A549 (cell line): ENCODE measurements at regions not wholly inside any gene's neighbourhood (a gene's known extent, or its start where the extent isn't known, plus 50 kb on each side); places are given as distances from the start of the nearest gene placed in this dataset.

Source experiments
- ATAC-seq, 2 experiments: fragments of 200-7000 bp in 1 of 2; fragments of >200 bp in 1 of 2; cut with Nextera tagmentation in 1 of 2; cut with Tn5 transposase in 1 of 2; 3 replicates each; pipeline versions ENCODE4 v1.8.0 to v1.9.1; 2018 to 2020; ENCODE audit warnings: mild to moderate bottlenecking in 1 of 2, moderate library complexity in 1 of 2
- CTCF ChIA-PET: fragments of 300-600 bp; sonication (Branson Sonifier 250); formaldehyde crosslinking; extraction: SDS; loops from one replicate; lab custom pipeline; 2021; ENCODE audit warnings: antibody characterized with exemption, inconsistent platforms; lab: Yijun Ruan, JAX
- POLR2A ChIA-PET: fragments of 350-600 bp; formaldehyde crosslinking; extraction: SDS; loops from one replicate; lab custom pipeline; 2021; ENCODE audit warnings: antibody characterized with exemption, inconsistent platforms; lab: Yijun Ruan, JAX
- DNase-seq, 2 experiments: peaks; one replicate each; pipeline versions ENCODE4 v3.0.0 to v3.0.0-alpha.2; 2011 to 2016; ENCODE audit warnings: low read depth in 1 of 2, low spot score in 1 of 2
- FAIRE-seq: peaks from 2 replicates; lab custom pipeline; 2011; peaks lifted over from hg19 to GRCh38; lab: Jason Lieb, UNC
- H3K27ac ChIP-seq, 2 experiments: fragments of >200 bp; sonication (Bioruptor Twin); formaldehyde crosslinking; 3 replicates each; pipeline ENCODE4 v1.5.1; 2016 to 2017
- H3K4me1 ChIP-seq: fragments of >200 bp; sonication (Bioruptor Twin); formaldehyde crosslinking; 3 replicates; pipeline ENCODE4 v1.6.1; 2016
- H3K4me2 ChIP-seq: fragments of >200 bp; sonication (Bioruptor Twin); formaldehyde crosslinking; 3 replicates; pipeline ENCODE4 v1.6.1; 2016
- H3K4me3 ChIP-seq: fragments of >200 bp; sonication (Bioruptor Twin); formaldehyde crosslinking; 3 replicates; pipeline ENCODE4 v1.5.1; 2016
- H3K9me3 ChIP-seq: fragments of >200 bp; sonication (Bioruptor Twin); formaldehyde crosslinking; 3 replicates; pipeline ENCODE4 v1.6.1; 2016
- BHLHE40 ChIP-seq: IDR thresholded peaks from 2 replicates; pipeline ENCODE4 v1.6.1; 2012; ENCODE audit warnings: low read depth, low read length, inconsistent platforms
- CBX2 ChIP-seq: fragments of 200-600 bp; sonication (generic); IDR thresholded peaks from 2 replicates; pipeline ENCODE4 v1.6.1; 2016; ENCODE audit warnings: low read depth, mild to moderate bottlenecking, borderline replicate concordance
- CEBPB ChIP-seq, 2 experiments: fragments of >200 bp in 1 of 2; sonication (Bioruptor Twin) in 1 of 2; formaldehyde crosslinking in 1 of 2; IDR thresholded peaks; 2 replicates each; pipeline ENCODE4 v1.6.1; 2012 to 2016
- EHF ChIP-seq: fragments of 250-450 bp; sonication (Bioruptor Pico); IDR thresholded peaks from 2 replicates; pipeline ENCODE4 v1.5.0; 2020; ENCODE audit warnings: mild to moderate bottlenecking
- EP300 ChIP-seq, 2 experiments: fragments of >200 bp; sonication (Bioruptor Twin); formaldehyde crosslinking; IDR thresholded peaks; 2 replicates in 1 of 2; 3 replicates in 1 of 2; pipeline ENCODE4 v1.6.1; 2016 to 2017
- ESRRA ChIP-seq: fragments of 150-350 bp; IDR thresholded peaks from 2 replicates; pipeline ENCODE4 v1.6.1; 2014; ENCODE audit warnings: mild to moderate bottlenecking, low read length, borderline replicate concordance
- FOSB ChIP-seq: fragments of 250-450 bp; sonication (Bioruptor Pico); IDR thresholded peaks from 2 replicates; pipeline ENCODE4 v1.5.0; 2020; ENCODE audit warnings: mild to moderate bottlenecking, moderate library complexity
- FOSL2 ChIP-seq, 2 experiments: fragments of 450-650 bp in 1 of 2; fragments of >200 bp in 1 of 2; sonication (Bioruptor Twin) in 1 of 2; formaldehyde crosslinking; IDR thresholded peaks; 2 replicates each; pipeline versions ENCODE4 v1.5.0 to v1.6.1; 2016 to 2020; ENCODE audit warnings: mild to moderate bottlenecking in 1 of 2, moderate library complexity in 1 of 2
- HEYL ChIP-seq: fragments of 250-450 bp; sonication (Bioruptor Pico); IDR thresholded peaks from 2 replicates; pipeline ENCODE4 v1.8.0; 2021; ENCODE audit warnings: mild to moderate bottlenecking, moderate library complexity
- JUN ChIP-seq, 2 experiments: fragments of >200 bp; sonication (Bioruptor Twin); formaldehyde crosslinking; IDR thresholded peaks; 2 replicates in 1 of 2; 3 replicates in 1 of 2; pipeline ENCODE4 v1.6.1; 2016 to 2017
- KDM1A ChIP-seq: fragments of 200-600 bp; sonication (generic); IDR thresholded peaks from 2 replicates; pipeline ENCODE4 v1.6.1; 2016; ENCODE audit warnings: low read depth, mild to moderate bottlenecking
- MAFK ChIP-seq: fragments of 450-650 bp; IDR thresholded peaks from 2 replicates; pipeline ENCODE4 v1.6.1; 2014; ENCODE audit not compliant: partially characterized antibody
- NPAS2 ChIP-seq: fragments of 250-450 bp; sonication (Bioruptor Pico); IDR thresholded peaks from 2 replicates; pipeline ENCODE4 v1.8.0; 2022; ENCODE audit warnings: mild to moderate bottlenecking, moderate library complexity, borderline replicate concordance
- NR3C1 ChIP-seq: fragments of >200 bp; sonication (Bioruptor Twin); formaldehyde crosslinking; IDR thresholded peaks from 3 replicates; pipeline ENCODE4 v1.6.1; 2017
- PHF8 ChIP-seq: fragments of 200-600 bp; sonication (generic); IDR thresholded peaks from 2 replicates; pipeline ENCODE4 v1.6.1; 2016; ENCODE audit warnings: low read depth, mild to moderate bottlenecking, antibody characterized with exemption, moderate library complexity, borderline replicate concordance
- POLR2AphosphoS2 ChIP-seq: conservative IDR thresholded peaks from 2 replicates; pipeline ENCODE4 v1.6.1; 2012; ENCODE audit warnings: low read length, improper control_type of control experiment, inconsistent platforms
- SMC3 ChIP-seq: fragments of >200 bp; sonication (Bioruptor Twin); formaldehyde crosslinking; IDR thresholded peaks from 3 replicates; pipeline ENCODE4 v1.6.1; 2018; ENCODE audit warnings: inconsistent platforms
- TFCP2L1 ChIP-seq: fragments of 250-450 bp; sonication (Bioruptor Pico); IDR thresholded peaks from 2 replicates; pipeline ENCODE4 v1.5.0; 2021; ENCODE audit warnings: mild to moderate bottlenecking
- ZNF302 ChIP-seq: fragments of 250-450 bp; sonication (Bioruptor Pico); IDR thresholded peaks from 2 replicates; pipeline ENCODE4 v1.9.0; 2021; ENCODE audit warnings: inconsistent platforms, mild to moderate bottlenecking, moderate library complexity
- ZSCAN20 ChIP-seq: fragments of 250-450 bp; sonication (Bioruptor Pico); IDR thresholded peaks from 2 replicates; pipeline ENCODE4 v1.8.0; 2022; ENCODE audit warnings: mild to moderate bottlenecking, moderate library complexity
- WGBS: methylation state at CpG from one replicate; pipeline ENCODE4 v1.1.6; 2017; ENCODE audit errors: missing lambda C conversion rate; 5-methylcytosine and 5-hydroxymethylcytosine counted together
- TF ChIP-seq, protein P1 (sequence below): fragments of 200-600 bp; sonication (generic); IDR thresholded peaks from 2 replicates; pipeline ENCODE4 v1.6.1; 2016; ENCODE audit warnings: antibody characterized with exemption, mild to moderate bottlenecking, moderate library complexity
- TF ChIP-seq, protein P2 (sequence below): fragments of 250-450 bp; sonication (Bioruptor Pico); IDR thresholded peaks from 2 replicates; pipeline ENCODE4 v1.5.0; 2020; ENCODE audit warnings: low read depth, mild to moderate bottlenecking, moderate library complexity
- TF ChIP-seq, protein P3 (sequence below): fragments of 150-350 bp; IDR thresholded peaks from 2 replicates; pipeline ENCODE4 v1.6.1; 2014; ENCODE audit warnings: low read depth, mild to moderate bottlenecking, low read length
- TF ChIP-seq, protein P4 (sequence below): fragments of 250-450 bp; sonication (Bioruptor Pico); IDR thresholded peaks from 2 replicates; pipeline ENCODE4 v1.5.0; 2021; ENCODE audit warnings: mild to moderate bottlenecking, moderate library complexity, borderline replicate concordance
- TF ChIP-seq, protein P5 (sequence below): fragments of >200 bp; sonication (Bioruptor Twin); formaldehyde crosslinking; IDR thresholded peaks from 2 replicates; pipeline ENCODE4 v1.6.1; 2016

DNA sequence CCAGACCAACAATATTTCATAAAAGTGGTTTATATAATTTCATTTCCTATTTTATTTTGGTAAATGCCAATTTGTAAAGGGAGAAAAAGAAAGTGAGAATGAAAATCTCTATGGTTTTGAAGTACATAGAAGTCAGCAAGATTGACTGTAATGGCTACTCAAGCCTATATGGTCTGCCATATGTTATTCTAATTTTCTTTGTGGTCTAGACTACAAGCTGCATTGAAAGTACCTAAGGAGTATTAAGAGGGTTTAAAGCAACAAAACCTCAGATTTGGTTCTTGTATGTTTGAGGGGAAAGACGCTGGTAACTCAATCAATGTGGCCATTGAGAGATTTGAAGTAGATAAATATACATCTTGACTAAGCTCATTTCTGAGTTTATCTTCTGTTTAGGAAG is 193.5 kb upstream of the EYA4 start:
- H3K4me3 ChIP-seq, result no peak overlapping the region
- POLR2A ChIA-PET, result no interaction called here
- FAIRE-seq, result no peak
- H3K4me2 ChIP-seq, result no peak overlapping the region
- CTCF ChIA-PET, result no interaction called here
- no peak for ATAC-seq
- 38% methylated on average over 1 of the region's 1 CpG for WGBS
- no peak overlapping the region for H3K27ac ChIP-seq
- no peak for DNase-seq
- TF ChIP-seq ZNF302 (CRISPR knock-in tag) (no peak), CBX2 (no peak), BHLHE40 (no peak), NR3C1 (no peak), MAFK (no peak), TFCP2L1 (CRISPR knock-in tag) (no peak), FOSL2 (IDR thresholded peaks at IDR 0.05) (no peak), FOSL2 (CRISPR knock-in tag; IDR thresholded peaks at IDR 0.05) (no peak), ESRRA (no peak), FOSB (no peak), POLR2AphosphoS2 (no peak), SMC3 (no peak), ZSCAN20 (CRISPR knock-in tag) (no peak), NPAS2 (CRISPR knock-in tag) (no peak), EP300 (IDR thresholded peaks at IDR 0.05) (no peak), HEYL (CRISPR knock-in tag) (no peak), EHF (CRISPR knock-in tag) (no peak)
- TF ChIP-seq, protein P1, sequence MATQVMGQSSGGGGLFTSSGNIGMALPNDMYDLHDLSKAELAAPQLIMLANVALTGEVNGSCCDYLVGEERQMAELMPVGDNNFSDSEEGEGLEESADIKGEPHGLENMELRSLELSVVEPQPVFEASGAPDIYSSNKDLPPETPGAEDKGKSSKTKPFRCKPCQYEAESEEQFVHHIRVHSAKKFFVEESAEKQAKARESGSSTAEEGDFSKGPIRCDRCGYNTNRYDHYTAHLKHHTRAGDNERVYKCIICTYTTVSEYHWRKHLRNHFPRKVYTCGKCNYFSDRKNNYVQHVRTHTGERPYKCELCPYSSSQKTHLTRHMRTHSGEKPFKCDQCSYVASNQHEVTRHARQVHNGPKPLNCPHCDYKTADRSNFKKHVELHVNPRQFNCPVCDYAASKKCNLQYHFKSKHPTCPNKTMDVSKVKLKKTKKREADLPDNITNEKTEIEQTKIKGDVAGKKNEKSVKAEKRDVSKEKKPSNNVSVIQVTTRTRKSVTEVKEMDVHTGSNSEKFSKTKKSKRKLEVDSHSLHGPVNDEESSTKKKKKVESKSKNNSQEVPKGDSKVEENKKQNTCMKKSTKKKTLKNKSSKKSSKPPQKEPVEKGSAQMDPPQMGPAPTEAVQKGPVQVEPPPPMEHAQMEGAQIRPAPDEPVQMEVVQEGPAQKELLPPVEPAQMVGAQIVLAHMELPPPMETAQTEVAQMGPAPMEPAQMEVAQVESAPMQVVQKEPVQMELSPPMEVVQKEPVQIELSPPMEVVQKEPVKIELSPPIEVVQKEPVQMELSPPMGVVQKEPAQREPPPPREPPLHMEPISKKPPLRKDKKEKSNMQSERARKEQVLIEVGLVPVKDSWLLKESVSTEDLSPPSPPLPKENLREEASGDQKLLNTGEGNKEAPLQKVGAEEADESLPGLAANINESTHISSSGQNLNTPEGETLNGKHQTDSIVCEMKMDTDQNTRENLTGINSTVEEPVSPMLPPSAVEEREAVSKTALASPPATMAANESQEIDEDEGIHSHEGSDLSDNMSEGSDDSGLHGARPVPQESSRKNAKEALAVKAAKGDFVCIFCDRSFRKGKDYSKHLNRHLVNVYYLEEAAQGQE, result no peak
- TF ChIP-seq, protein P2, sequence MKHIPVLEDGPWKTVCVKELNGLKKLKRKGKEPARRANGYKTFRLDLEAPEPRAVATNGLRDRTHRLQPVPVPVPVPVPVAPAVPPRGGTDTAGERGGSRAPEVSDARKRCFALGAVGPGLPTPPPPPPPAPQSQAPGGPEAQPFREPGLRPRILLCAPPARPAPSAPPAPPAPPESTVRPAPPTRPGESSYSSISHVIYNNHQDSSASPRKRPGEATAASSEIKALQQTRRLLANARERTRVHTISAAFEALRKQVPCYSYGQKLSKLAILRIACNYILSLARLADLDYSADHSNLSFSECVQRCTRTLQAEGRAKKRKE (CRISPR knock-in tag), result no peak
- TF ChIP-seq, protein P3, sequence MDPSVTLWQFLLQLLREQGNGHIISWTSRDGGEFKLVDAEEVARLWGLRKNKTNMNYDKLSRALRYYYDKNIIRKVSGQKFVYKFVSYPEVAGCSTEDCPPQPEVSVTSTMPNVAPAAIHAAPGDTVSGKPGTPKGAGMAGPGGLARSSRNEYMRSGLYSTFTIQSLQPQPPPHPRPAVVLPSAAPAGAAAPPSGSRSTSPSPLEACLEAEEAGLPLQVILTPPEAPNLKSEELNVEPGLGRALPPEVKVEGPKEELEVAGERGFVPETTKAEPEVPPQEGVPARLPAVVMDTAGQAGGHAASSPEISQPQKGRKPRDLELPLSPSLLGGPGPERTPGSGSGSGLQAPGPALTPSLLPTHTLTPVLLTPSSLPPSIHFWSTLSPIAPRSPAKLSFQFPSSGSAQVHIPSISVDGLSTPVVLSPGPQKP, result no peak
- H3K9me3 ChIP-seq, result no peaks in the 10 kb centered on the region
- H3K4me1 ChIP-seq, result no peaks in the 10 kb centered on the region

DNA sequence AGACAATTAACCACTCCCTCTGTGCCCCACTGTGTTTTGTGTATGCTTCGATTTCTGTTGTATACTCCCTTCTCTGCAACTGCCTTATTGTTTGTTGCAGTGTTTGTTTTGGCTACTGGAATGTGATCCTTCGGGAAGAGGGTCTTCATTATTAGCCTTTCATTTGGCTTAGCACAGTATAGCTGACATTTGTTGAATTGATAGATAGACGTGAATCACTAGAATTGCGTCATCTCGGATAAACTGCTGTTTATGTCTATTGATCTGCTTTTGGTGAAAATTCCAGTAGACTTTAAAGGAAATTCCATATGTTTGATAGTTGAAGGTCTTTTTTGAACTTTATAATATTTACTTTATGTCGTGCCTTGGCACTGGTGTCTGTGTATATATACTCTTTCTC is 189.9 kb upstream of the EYA4 start:
- TF ChIP-seq, protein P4, sequence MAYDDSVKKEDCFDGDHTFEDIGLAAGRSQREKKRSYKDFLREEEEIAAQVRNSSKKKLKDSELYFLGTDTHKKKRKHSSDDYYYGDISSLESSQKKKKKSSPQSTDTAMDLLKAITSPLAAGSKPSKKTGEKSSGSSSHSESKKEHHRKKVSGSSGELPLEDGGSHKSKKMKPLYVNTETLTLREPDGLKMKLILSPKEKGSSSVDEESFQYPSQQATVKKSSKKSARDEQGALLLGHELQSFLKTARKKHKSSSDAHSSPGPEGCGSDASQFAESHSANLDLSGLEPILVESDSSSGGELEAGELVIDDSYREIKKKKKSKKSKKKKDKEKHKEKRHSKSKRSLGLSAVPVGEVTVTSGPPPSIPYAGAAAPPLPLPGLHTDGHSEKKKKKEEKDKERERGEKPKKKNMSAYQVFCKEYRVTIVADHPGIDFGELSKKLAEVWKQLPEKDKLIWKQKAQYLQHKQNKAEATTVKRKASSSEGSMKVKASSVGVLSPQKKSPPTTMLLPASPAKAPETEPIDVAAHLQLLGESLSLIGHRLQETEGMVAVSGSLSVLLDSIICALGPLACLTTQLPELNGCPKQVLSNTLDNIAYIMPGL (CRISPR knock-in tag), result no peak
- TF ChIP-seq ZNF302 (CRISPR knock-in tag) (no peak), FOSB (no peak), CEBPB (IDR thresholded peaks at IDR 0.05) (0 out of 4 replicates have a peak, but pooled peaks of 1 of the 2 experiments have one; percentile 9), KDM1A (no peak), PHF8 (no peak), JUN (IDR thresholded peaks at IDR 0.05) (no peak)
- TF ChIP-seq, protein P5, sequence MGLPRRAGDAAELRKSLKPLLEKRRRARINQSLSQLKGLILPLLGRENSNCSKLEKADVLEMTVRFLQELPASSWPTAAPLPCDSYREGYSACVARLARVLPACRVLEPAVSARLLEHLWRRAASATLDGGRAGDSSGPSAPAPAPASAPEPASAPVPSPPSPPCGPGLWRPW, result no peak
- no peak for FAIRE-seq
- no peak for DNase-seq
- WGBS, result 47% methylated on average over 6 of the region's 6 CpGs
- Histone ChIP-seq H3K4me1 (no peaks in the 10 kb centered on the region), H3K9me3 (no peaks in the 10 kb centered on the region), H3K27ac (no peak overlapping the region), H3K4me3 (no peak overlapping the region), H3K4me2 (no peak overlapping the region)
- POLR2A ChIA-PET, result no interaction called here
- ATAC-seq, result no peak
- CTCF ChIA-PET, result no interaction called here
